Spleen (tissue), 11 donors: ENCODE measurements at regions not wholly inside any gene's neighbourhood (a gene's known extent, or its start where the extent isn't known, plus 50 kb on each side); places are given as distances from the start of the nearest gene placed in this dataset.

Experiments
- DNase-seq: peaks from one replicate; pipeline ENCODE4 v3.0.0-alpha.2; 2020
- H3K27ac ChIP-seq, 8 donors: fragments of 200-600 bp; sonication (generic) in 7 of 8; 1 replicate in 4 of 8; 2 replicates in 4 of 8; pipeline versions ENCODE4 v1.5.0 to v1.8.0; 2016 to 2021; ENCODE audit warnings: inconsistent platforms in 4 of 8, mild to moderate bottlenecking in 4 of 8, moderate library complexity in 1 of 8
- H3K27me3 ChIP-seq, 7 donors: fragments of 200-600 bp; sonication (generic) in 6 of 7; replicated peaks in 1 of 7; 1 replicate in 4 of 7; 2 replicates in 3 of 7; pipeline versions ENCODE4 v1.5.0 to v1.8.0; 2016 to 2021; ENCODE audit warnings: inconsistent platforms in 3 of 7, mild to moderate bottlenecking in 1 of 7
- H3K36me3 ChIP-seq, 6 donors: fragments of 200-600 bp; sonication (generic) in 5 of 6; 1 replicate in 4 of 6; 2 replicates in 2 of 6; pipeline versions ENCODE4 v1.5.0 to v1.8.0; 2016 to 2021; ENCODE audit warnings: inconsistent platforms in 2 of 6
- H3K4me1 ChIP-seq, 6 donors: fragments of 200-600 bp; sonication (generic) in 5 of 6; 1 replicate in 3 of 6; 2 replicates in 3 of 6; pipeline versions ENCODE4 v1.5.0 to v1.8.0; 2016 to 2021; ENCODE audit warnings: inconsistent platforms in 3 of 6
- H3K4me3 ChIP-seq, 8 donors: fragments of 200-600 bp; sonication (generic) in 7 of 8; 1 replicate in 4 of 8; 2 replicates in 4 of 8; pipeline versions ENCODE4 v1.5.0 to v1.8.0; 2016 to 2021; ENCODE audit warnings: inconsistent platforms in 4 of 8, mild to moderate bottlenecking in 4 of 8, moderate library complexity in 2 of 8
- H3K9me3 ChIP-seq, 8 donors: fragments of 200-600 bp; sonication (generic) in 7 of 8; 1 replicate in 4 of 8; 2 replicates in 4 of 8; pipeline versions ENCODE4 v1.5.0 to v1.8.0; 2016 to 2021; ENCODE audit warnings: inconsistent platforms in 4 of 8
- CTCF ChIP-seq, 11 experiments: fragments of 200-600 bp in 7 of 11; fragments of 450-650 bp in 4 of 11; sonication (generic) in 4 of 11; IDR thresholded peaks in 8 of 11; conservative IDR thresholded peaks in 3 of 11; 1 replicate in 7 of 11; 2 replicates in 4 of 11; pipeline versions ENCODE4 v1.4.0 to v1.8.0; 2016 to 2021; ENCODE audit warnings: antibody characterized with exemption in 11 of 11, inconsistent platforms in 4 of 11, mild to moderate bottlenecking in 1 of 11
- POLR2A ChIP-seq, 3 donors: fragments of 450-650 bp; IDR thresholded peaks; one replicate each; pipeline ENCODE4 v1.5.1; 2017; ENCODE audit warnings: antibody characterized with exemption in 3 of 3, mild to moderate bottlenecking in 1 of 3
- POLR2AphosphoS5 ChIP-seq, 3 donors: sonication (generic); formaldehyde crosslinking; IDR thresholded peaks; one replicate each; pipeline ENCODE4 v1.5.1; 2017; ENCODE audit warnings: antibody characterized with exemption in 3 of 3
- WGBS, 5 donors: extraction: QIAGEN DNeasy Blood & Tissue Kit in 3 of 5; methylation state at CpG; one replicate each; pipeline versions ENCODE4 v1.1.5 to v1.1.7; 2013 to 2018; 5-methylcytosine and 5-hydroxymethylcytosine counted together
- intact Hi-C: fragments of 100-400 bp; cut with DNase I; formaldehyde crosslinking; loops from one replicate; pipeline ENCODE4 v1.15.0; 2023; ENCODE audit warnings: low total_unique reads
- donor health status: healthy with polysubstance abuse.
- donor health status: DM: no; HTN: no; CAD: no; lungs with moderate emphysema.
- donor health status: DM: no; HTN: no; CAD: no.
- donor health status: Bipolar disorder and iron deficiency.
- donor health status: healthy.
- donor health status: DM: no; HTN: no; CAD: no.
- donor health status: DM: yes; HTN: yes; CAD: no.

DNA sequence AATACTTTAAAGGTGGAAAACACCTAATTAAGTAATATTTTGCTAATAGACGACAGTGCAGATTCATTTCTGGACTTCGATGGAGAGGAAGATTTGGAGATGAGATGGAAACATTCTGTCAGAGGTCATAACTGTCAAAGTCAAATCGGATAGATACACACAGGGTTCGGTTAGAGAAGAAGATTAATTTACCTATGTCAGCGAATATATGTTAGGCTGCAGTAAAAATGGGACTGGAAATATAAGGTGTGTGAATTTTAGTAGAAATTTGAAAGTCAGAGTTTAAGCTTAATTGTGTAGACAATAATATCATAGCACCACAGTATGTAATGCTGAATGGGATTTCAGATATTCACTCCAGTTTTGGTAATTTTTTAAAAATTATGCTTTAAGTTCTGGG is 1020.3 kb upstream of the ACO1 start:
- no peaks in the 10 kb centered on the region for H3K9me3 ChIP-seq
- H3K27me3 ChIP-seq: no peaks in the 10 kb centered on the region
- TF ChIP-seq CTCF (IDR thresholded peaks at IDR 0.05 in 8 of 11, conservative IDR thresholded peaks at IDR 0.05 in 3 of 11): no peak
- no peak for TF ChIP-seq POLR2A (IDR thresholded peaks at IDR 0.05)
- TF ChIP-seq POLR2AphosphoS5 (IDR thresholded peaks at IDR 0.05): no peak
- H3K4me1 ChIP-seq: no peaks in the 10 kb centered on the region
- 78 to 94% (median 86%) methylated on average over 5 of the region's 5 CpGs for WGBS, 5 donors
- H3K4me3 ChIP-seq: no peak overlapping the region
- intact Hi-C loops: no loop called here
- DNase-seq: no peak
- no peaks in the 10 kb centered on the region for H3K36me3 ChIP-seq
- H3K27ac ChIP-seq: no peak overlapping the region

DNA sequence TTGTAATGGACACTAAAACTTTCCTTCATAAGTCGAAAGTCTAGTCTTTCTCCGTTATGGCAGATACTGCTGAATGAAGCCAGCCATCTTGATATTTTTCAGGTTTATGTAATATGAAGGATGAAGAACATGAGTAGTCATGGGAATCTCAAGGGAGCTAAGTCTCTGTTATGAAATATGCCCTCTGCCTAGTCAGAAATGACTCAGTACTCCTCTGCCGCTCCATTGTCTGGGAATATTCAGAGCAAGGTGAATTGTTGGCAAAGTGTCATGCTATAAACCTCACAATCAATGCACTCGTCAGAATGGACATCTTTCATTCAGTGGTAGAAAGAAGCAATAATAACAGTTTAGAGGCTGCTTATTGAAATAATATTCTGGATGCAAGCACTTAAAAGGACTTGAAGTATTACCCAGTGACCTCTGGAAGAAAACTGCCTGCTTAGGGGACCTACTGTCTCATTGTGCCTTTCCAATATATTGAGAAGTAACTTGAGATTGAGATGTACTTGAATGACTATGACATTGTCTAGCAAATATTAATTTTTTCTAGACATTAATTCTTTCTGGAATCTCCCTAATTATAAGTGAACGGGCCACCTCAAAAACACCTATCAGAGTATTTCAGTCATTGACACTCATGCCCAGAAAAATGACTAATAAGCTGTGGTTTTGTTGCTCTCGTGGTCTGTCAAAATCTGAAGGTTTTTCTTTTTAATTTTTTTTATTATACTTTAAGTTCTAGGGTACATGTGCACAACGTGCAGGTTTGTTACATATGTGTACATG is 1011.5 kb upstream of the ACO1 start:
- no peaks in the 10 kb centered on the region for H3K27me3 ChIP-seq
- no peaks in the 10 kb centered on the region for H3K36me3 ChIP-seq
- intact Hi-C loops: no loop called here
- no peaks in the 10 kb centered on the region for H3K9me3 ChIP-seq
- TF ChIP-seq POLR2A (IDR thresholded peaks at IDR 0.05): no peak
- TF ChIP-seq POLR2AphosphoS5 (IDR thresholded peaks at IDR 0.05): no peak
- TF ChIP-seq CTCF (IDR thresholded peaks at IDR 0.05 in 8 of 11, conservative IDR thresholded peaks at IDR 0.05 in 3 of 11): no peak
- no peak overlapping the region for H3K4me3 ChIP-seq
- no peaks in the 10 kb centered on the region for H3K4me1 ChIP-seq
- 80 to 92% (median 85%) methylated on average over 7 of the region's 7 CpGs for WGBS, 5 donors
- DNase-seq: no peak
- H3K27ac ChIP-seq: no peak overlapping the region

- Histone ChIP-seq H3K27ac (no peak overlapping the region), H3K4me3 (no peak overlapping the region), H3K36me3 (no peaks in the 10 kb centered on the region), H3K27me3 (no peaks in the 10 kb centered on the region), H3K4me1 (no peaks in the 10 kb centered on the region), H3K9me3 (no peaks in the 10 kb centered on the region)
- no peak for DNase-seq
- WGBS, 5 donors: 76 to 87% (median 81%) methylated on average over 4 of the region's 4 CpGs
- intact Hi-C loops: no loop called here
- TF ChIP-seq POLR2A (IDR thresholded peaks at IDR 0.05) (no peak), POLR2AphosphoS5 (IDR thresholded peaks at IDR 0.05) (no peak), CTCF (IDR thresholded peaks at IDR 0.05 in 8 of 11, conservative IDR thresholded peaks at IDR 0.05 in 3 of 11) (no peak)
Observed at GRCh38 chr9:31377358-31377757, 1007.1 kb upstream of the ACO1 start.

- intact Hi-C loops: no loop called here
Observed at GRCh38 chr9:31388660-31389059, 995.8 kb upstream of the ACO1 start.

More at GRCh38 chr9:31388660-31389059, 995.8 kb upstream of the ACO1 start:
- H3K4me3 ChIP-seq: no peak overlapping the region
- H3K36me3 ChIP-seq: no peaks in the 10 kb centered on the region
- peaks cover 0 to 17% (median 6%) of the 10 kb centered on the region in 6 donors for H3K4me1 ChIP-seq
- H3K9me3 ChIP-seq: no peaks in the 10 kb centered on the region
- no peak overlapping the region for H3K27ac ChIP-seq
- no peaks in the 10 kb centered on the region for H3K27me3 ChIP-seq
- TF ChIP-seq CTCF (IDR thresholded peaks at IDR 0.05 in 8 of 11, conservative IDR thresholded peaks at IDR 0.05 in 3 of 11) (no peak), POLR2A (IDR thresholded peaks at IDR 0.05) (no peak), POLR2AphosphoS5 (IDR thresholded peaks at IDR 0.05) (no peak)
- no peak for DNase-seq
- 82 to 96% (median 90%) methylated on average over 1 of the region's 1 CpG for WGBS, 5 donors
